ENCODE measurements at regions not wholly inside any gene's neighbourhood (a gene's known extent, or its start where the extent isn't known, plus 50 kb on each side); places are given as distances from the start of the nearest gene placed in this dataset.

DNA sequence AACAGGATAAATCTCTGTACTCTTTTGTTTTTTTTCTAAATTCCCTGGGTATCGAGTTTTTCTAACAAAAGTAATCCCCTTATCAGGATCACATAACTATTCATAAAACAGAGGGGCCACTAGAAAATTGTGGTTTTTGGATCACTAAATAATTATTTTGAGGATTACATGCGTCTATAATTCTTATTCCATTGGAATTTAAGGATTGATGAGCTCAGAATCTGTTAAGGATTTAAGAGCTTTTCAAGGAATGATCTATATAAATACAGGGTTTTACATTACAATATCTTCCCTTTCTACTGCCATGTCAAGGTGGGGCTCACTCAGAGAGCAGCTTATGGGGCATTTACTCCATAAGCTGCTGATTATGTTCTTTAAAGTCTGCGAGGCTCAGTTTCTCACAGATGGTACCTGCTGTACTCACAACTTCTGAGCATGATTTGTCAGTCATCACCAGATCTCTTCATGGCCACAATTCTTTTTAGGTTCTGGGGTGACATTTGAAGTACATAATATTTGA, 449.8 kb downstream of the PCDH17 start:
- DNase-seq: no peak
- H3K9me3 ChIP-seq: no peaks in the 10 kb centered on the region
- no peaks in the 10 kb centered on the region for H3K4me1 ChIP-seq
- TF ChIP-seq, protein P1, sequence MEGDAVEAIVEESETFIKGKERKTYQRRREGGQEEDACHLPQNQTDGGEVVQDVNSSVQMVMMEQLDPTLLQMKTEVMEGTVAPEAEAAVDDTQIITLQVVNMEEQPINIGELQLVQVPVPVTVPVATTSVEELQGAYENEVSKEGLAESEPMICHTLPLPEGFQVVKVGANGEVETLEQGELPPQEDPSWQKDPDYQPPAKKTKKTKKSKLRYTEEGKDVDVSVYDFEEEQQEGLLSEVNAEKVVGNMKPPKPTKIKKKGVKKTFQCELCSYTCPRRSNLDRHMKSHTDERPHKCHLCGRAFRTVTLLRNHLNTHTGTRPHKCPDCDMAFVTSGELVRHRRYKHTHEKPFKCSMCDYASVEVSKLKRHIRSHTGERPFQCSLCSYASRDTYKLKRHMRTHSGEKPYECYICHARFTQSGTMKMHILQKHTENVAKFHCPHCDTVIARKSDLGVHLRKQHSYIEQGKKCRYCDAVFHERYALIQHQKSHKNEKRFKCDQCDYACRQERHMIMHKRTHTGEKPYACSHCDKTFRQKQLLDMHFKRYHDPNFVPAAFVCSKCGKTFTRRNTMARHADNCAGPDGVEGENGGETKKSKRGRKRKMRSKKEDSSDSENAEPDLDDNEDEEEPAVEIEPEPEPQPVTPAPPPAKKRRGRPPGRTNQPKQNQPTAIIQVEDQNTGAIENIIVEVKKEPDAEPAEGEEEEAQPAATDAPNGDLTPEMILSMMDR (IDR thresholded peaks at IDR 0.05): no peak
- TF ChIP-seq POLR2A (IDR thresholded peaks at IDR 0.05): no peak
- no peak overlapping the region for H3K4me3 ChIP-seq
- no peaks in the 10 kb centered on the region for H3K36me3 ChIP-seq
- no peak overlapping the region for H3K27ac ChIP-seq
- H3K27me3 ChIP-seq: no peaks in the 10 kb centered on the region

DNA sequence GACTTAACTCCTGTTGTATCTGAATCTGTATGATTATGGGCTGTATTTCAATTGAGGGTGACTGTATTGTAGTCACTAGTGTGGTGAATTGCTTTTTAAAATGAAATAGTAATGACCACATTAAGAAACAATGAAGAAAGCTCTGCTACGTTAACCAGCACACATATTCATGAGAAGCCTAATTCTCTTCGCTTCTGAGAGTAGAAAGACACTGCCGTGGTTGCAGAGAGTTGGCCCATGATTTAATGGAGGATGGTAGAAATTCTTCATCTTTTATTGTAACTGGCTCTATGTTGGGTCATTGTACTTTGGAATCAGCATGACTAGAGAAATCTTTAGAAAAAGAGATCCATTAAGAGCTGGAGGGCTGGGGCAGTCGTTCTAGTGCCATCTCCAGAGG, 451.5 kb downstream of the PCDH17 start:
- no peaks in the 10 kb centered on the region for H3K36me3 ChIP-seq
- H3K4me3 ChIP-seq: no peak overlapping the region
- DNase-seq: no peak
- H3K9me3 ChIP-seq: no peaks in the 10 kb centered on the region
- no peaks in the 10 kb centered on the region for H3K27me3 ChIP-seq
- no peak for TF ChIP-seq POLR2A (IDR thresholded peaks at IDR 0.05)
- TF ChIP-seq, protein P1 (IDR thresholded peaks at IDR 0.05): no peak
- no peak overlapping the region for H3K27ac ChIP-seq
- H3K4me1 ChIP-seq: no peaks in the 10 kb centered on the region

DNA sequence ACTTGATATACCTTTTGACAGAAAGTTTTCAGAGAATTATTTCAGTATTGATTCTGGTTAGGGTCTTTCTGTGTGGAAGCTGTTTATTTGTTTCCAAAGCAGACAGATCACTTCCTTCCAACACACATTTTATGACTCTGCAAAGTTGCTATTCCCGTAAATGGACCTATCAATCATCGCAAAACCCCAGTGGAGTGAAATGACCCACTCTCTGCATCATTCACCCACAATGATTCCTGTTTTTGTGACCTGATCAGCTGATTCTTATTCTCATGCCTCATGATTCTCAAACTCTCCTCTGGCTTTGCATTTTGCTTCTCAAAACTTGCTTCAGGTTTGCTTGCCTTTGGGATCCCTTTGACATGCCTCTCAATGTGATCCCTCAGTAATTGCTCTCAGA, 453.7 kb downstream of the PCDH17 start:
- no peak overlapping the region for H3K27ac ChIP-seq
- no peak for DNase-seq

DNA sequence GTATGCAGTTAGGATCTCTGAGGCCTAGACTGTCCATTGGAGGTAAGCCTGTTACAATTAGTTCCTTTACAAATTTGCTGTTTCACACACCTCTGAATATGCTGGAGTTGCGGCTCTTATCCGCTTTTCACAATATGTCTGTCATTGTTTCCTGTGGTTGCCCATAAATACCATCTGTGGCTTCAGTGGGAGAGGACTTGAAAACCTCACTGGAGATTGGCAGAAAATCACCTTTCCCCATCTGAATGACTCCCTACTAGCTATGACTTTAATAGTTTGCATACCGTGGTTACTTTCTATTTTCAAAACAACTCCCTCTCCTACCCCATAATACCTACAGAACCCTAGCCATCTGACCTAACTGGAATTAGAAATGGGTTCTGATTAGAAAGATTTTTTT, 454.3 kb downstream of the PCDH17 start:
- no peak overlapping the region for H3K27ac ChIP-seq
- H3K4me3 ChIP-seq: no peak overlapping the region
- no peak for TF ChIP-seq POLR2A (IDR thresholded peaks at IDR 0.05)
- TF ChIP-seq, protein P1 (IDR thresholded peaks at IDR 0.05): no peak

More for the DNA sequence above, 453.7 kb downstream of the PCDH17 start:
- no peaks in the 10 kb centered on the region for H3K27me3 ChIP-seq
- no peaks in the 10 kb centered on the region for H3K4me1 ChIP-seq
- TF ChIP-seq, protein P1 (IDR thresholded peaks at IDR 0.05): no peak
- TF ChIP-seq POLR2A (IDR thresholded peaks at IDR 0.05): no peak
- H3K4me3 ChIP-seq: no peak overlapping the region
- H3K9me3 ChIP-seq: no peaks in the 10 kb centered on the region
- no peaks in the 10 kb centered on the region for H3K36me3 ChIP-seq

DNA sequence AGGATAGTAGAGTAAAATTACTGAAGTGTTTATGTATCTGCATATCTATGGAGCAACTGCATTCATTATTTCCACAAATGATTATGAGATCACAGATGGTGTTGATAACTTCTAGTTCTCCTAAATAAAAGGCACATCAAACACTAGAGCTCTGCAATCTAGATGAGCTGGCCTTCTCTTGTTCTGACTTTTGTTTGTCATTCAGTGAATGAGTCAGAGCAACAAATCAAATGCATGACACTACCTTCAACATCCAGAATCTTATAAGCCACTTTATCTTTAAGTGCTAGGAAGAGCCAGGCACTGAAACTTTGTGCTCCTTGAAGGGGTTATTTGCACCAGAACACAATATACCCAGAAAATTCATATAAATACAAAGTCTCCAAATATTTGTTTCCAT, 456.0 kb downstream of the PCDH17 start:
- no peak for DNase-seq
- Histone ChIP-seq H3K4me3 (no peak overlapping the region), H3K27ac (no peak overlapping the region), H3K4me1 (no peaks in the 10 kb centered on the region), H3K36me3 (no peaks in the 10 kb centered on the region), H3K9me3 (no peaks in the 10 kb centered on the region), H3K27me3 (no peaks in the 10 kb centered on the region)
- TF ChIP-seq, protein P1 (IDR thresholded peaks at IDR 0.05): no peak
- TF ChIP-seq POLR2A (IDR thresholded peaks at IDR 0.05): no peak

More for the DNA sequence above, 454.3 kb downstream of the PCDH17 start:
- no peak for DNase-seq
- H3K4me1 ChIP-seq: no peaks in the 10 kb centered on the region
- no peaks in the 10 kb centered on the region for H3K27me3 ChIP-seq
- no peaks in the 10 kb centered on the region for H3K9me3 ChIP-seq
- no peaks in the 10 kb centered on the region for H3K36me3 ChIP-seq

DNA sequence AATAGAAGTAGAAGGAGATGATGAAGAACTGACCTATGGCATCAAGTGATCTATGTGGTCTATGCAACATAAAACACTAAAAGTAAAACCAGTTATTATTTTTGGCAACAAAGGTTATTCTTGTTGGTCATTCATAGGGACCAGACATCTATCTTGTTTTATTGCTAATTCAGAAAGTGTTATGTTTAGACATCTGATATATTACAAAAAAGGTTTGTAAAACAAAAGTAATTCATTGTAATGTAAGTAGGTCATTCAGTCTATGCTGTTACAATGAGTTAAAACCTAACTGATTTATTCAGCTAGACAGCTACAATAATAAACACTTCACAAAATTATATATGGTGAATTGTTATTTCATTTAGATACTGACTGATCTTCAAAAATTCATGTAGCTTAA, 461.9 kb downstream of the PCDH17 start:
- no peak for TF ChIP-seq POLR2A (IDR thresholded peaks at IDR 0.05)
- TF ChIP-seq, protein P1 (IDR thresholded peaks at IDR 0.05): no peak
- Histone ChIP-seq H3K27me3 (no peaks in the 10 kb centered on the region), H3K27ac (no peak overlapping the region), H3K4me3 (no peak overlapping the region), H3K9me3 (no peaks in the 10 kb centered on the region), H3K36me3 (no peaks in the 10 kb centered on the region), H3K4me1 (no peaks in the 10 kb centered on the region)
- DNase-seq: no peak

Data from Peyer's patch (tissue), 4 donors.